Trophoblast cell (in vitro differentiated cells and primary cell): ENCODE measurements at regions not wholly inside any gene's neighbourhood (a gene's known extent, or its start where the extent isn't known, plus 50 kb on each side); places are given as distances from the start of the nearest gene placed in this dataset.
"Not testable (repeated sequence)": the region's sequence is repeated elsewhere in the genome, so short reads cannot be mapped to it uniquely, and the experiment has no call there.

Experiments
- DNase-seq, 2 donors: peaks; one replicate each; pipeline ENCODE4 v3.0.0-alpha.2; 2016
- H2AFZ ChIP-seq: 2 replicates; pipeline ENCODE4 v1.6.1; 2013; ENCODE audit warnings: low read length, moderate library complexity, mild to moderate bottlenecking; ENCODE audit not compliant: insufficient read depth, poor library complexity
- H2AK5ac ChIP-seq: 2 replicates; pipeline ENCODE4 v1.6.1; 2013; ENCODE audit warnings: mild to moderate bottlenecking, low read length
- H2BK120ac ChIP-seq: 2 replicates; pipeline ENCODE4 v1.6.1; 2013; ENCODE audit warnings: low read length, mild to moderate bottlenecking, moderate library complexity; ENCODE audit not compliant: insufficient read depth, poor library complexity
- H2BK12ac ChIP-seq: 2 replicates; pipeline ENCODE4 v1.6.1; 2013; ENCODE audit warnings: mild to moderate bottlenecking, low read length, moderate library complexity
- H2BK5ac ChIP-seq: 2 replicates; pipeline ENCODE4 v1.6.1; 2013; ENCODE audit warnings: low read length, low read depth, moderate library complexity, mild to moderate bottlenecking; ENCODE audit not compliant: poor library complexity
- H3K14ac ChIP-seq: 2 replicates; pipeline ENCODE4 v1.6.1; 2013; ENCODE audit warnings: mild to moderate bottlenecking, low read length
- H3K18ac ChIP-seq: 2 replicates; pipeline ENCODE4 v1.6.1; 2013; ENCODE audit warnings: mild to moderate bottlenecking, low read length
- H3K23ac ChIP-seq: 2 replicates; pipeline ENCODE4 v1.6.1; 2013; ENCODE audit warnings: low read length
- H3K27ac ChIP-seq: 2 replicates; pipeline ENCODE4 v1.5.1; 2013; ENCODE audit warnings: low read depth, mild to moderate bottlenecking, inconsistent platforms, low read length, moderate library complexity
- H3K27me3 ChIP-seq: 2 replicates; pipeline ENCODE4 v1.6.1; 2013; ENCODE audit warnings: inconsistent platforms, mild to moderate bottlenecking, low read length, moderate library complexity; ENCODE audit not compliant: insufficient read depth
- H3K36me3 ChIP-seq, 2 experiments: 1 replicate in 1 of 2; 2 replicates in 1 of 2; pipeline ENCODE4 v1.6.1; 2013; ENCODE audit warnings: low read length in 2 of 2, mild to moderate bottlenecking in 2 of 2, moderate library complexity in 1 of 2; ENCODE audit not compliant: insufficient read depth in 2 of 2, control insufficient read depth in 1 of 2
- H3K4ac ChIP-seq: 2 replicates; pipeline ENCODE4 v1.6.1; 2013; ENCODE audit warnings: low read depth, mild to moderate bottlenecking, low read length, moderate library complexity
- H3K4me1 ChIP-seq, 2 experiments: 1 replicate in 1 of 2; 2 replicates in 1 of 2; pipeline ENCODE4 v1.6.1; 2013; ENCODE audit warnings: low read length in 2 of 2, mild to moderate bottlenecking in 2 of 2, moderate library complexity in 1 of 2; ENCODE audit not compliant: insufficient read depth in 2 of 2, control insufficient read depth in 1 of 2
- H3K4me2 ChIP-seq: 2 replicates; pipeline ENCODE4 v1.6.1; 2013; ENCODE audit warnings: inconsistent platforms, mild to moderate bottlenecking, low read length, moderate library complexity
- H3K4me3 ChIP-seq: 2 replicates; pipeline ENCODE4 v1.5.1; 2013; ENCODE audit warnings: mild to moderate bottlenecking, low read depth, low read length, inconsistent platforms
- H3K79me1 ChIP-seq: one replicate; pipeline ENCODE4 v1.6.1; 2013; ENCODE audit warnings: low read length
- H3K79me2 ChIP-seq: 2 replicates; pipeline ENCODE4 v1.6.1; 2013; ENCODE audit warnings: low read length, mild to moderate bottlenecking; ENCODE audit not compliant: control insufficient read depth, insufficient read depth, poor library complexity
- H3K9ac ChIP-seq: 2 replicates; pipeline ENCODE4 v1.6.1; 2013; ENCODE audit warnings: mild to moderate bottlenecking, low read length
- H3K9me3 ChIP-seq: 2 replicates; pipeline ENCODE4 v1.6.1; 2013; ENCODE audit warnings: low read depth, mild to moderate bottlenecking, control low read depth, inconsistent platforms, low read length; ENCODE audit not compliant: insufficient read depth
- H4K12ac ChIP-seq: 2 replicates; pipeline ENCODE4 v1.6.1; 2013; ENCODE audit warnings: low read depth, mild to moderate bottlenecking, low read length, moderate library complexity
- H4K8ac ChIP-seq: 2 replicates; pipeline ENCODE4 v1.6.1; 2013; ENCODE audit warnings: low read depth, mild to moderate bottlenecking, low read length, moderate library complexity
- H4K91ac ChIP-seq: one replicate; pipeline ENCODE4 v1.6.1; 2013; ENCODE audit warnings: low read depth, mild to moderate bottlenecking, low read length, moderate library complexity
- WGBS: extraction: QIAGEN DNeasy Blood & Tissue Kit; methylation state at CpG from one replicate; pipeline ENCODE4 v1.1.7; 2013; ENCODE audit warnings: missing lambda C conversion rate; ENCODE audit not compliant: insufficient read length, insufficient coverage; ENCODE audit errors: extremely low coverage; 5-methylcytosine and 5-hydroxymethylcytosine counted together

DNA sequence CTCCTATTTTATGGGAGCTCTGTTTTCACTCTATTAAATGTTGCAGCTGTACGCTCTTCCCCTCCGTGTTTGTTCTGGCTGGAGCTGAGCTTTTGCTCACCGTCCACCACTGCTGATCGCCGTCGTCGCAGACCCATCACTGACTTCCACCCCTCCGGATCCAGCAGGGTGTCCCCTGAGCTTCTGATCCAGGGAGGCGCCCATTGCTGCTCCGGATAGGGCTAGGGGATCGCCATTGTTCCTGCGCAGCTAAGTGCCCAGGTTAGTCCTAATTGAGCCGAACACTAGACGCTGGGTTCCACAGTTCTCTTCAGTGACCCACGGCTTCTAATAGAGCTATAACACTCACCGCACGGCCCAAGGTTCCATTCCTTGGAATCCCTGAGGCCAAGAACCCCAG lies 96.2 kb upstream of the PRDM9 start:
- Histone ChIP-seq H3K79me2 (no peaks in the 10 kb centered on the region), H3K23ac (no peak overlapping the region), H4K8ac (no peak overlapping the region), H3K9me3 (no peaks in the 10 kb centered on the region), H2BK5ac (peak overlapping the region; percentile 35), H2AK5ac (no peak overlapping the region), H2BK120ac (peak overlapping the region; percentile 24), H3K4ac (no peak overlapping the region), H3K14ac (no peak overlapping the region), H3K27ac (no peak overlapping the region), H3K9ac (no peak overlapping the region), H3K27me3 (no peaks in the 10 kb centered on the region), H3K4me2 (no peak overlapping the region), H3K4me3 (no peak overlapping the region), H3K36me3 (no peaks in the 10 kb centered on the region), H3K4me1 (peaks cover 0 to 3% of the 10 kb centered on the region in 2 experiments), H2AFZ (no peak overlapping the region), H2BK12ac (peak overlapping the region; percentile 92), H3K79me1 (peaks cover 3% of the 10 kb centered on the region), H4K12ac (no peak overlapping the region), H4K91ac (peak overlapping the region; percentile 18), H3K18ac (no peak overlapping the region)
- no peak for DNase-seq
- no CpG with 5 or more reads among the region's 17 CpGs for WGBS

DNA sequence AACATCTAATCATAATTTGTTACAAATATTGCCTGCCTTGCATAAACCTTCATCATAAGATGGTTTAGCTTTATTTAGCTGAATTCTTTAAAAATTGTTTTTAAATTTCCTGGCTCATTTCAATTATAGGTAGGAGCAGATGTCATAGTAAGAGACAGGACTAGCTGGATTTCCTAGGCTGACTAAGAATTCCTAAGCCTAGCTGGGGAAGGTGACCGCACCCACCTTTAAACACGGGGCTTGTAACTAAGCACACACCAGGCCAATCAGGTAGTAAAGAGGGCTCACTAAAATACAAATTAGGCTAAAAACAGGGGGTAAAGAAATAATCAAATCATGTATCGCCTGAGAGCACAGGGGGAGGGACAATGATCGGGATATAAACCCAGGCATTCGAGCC lies 96.6 kb upstream of the PRDM9 start:
- not testable (repeated sequence) for H2BK12ac ChIP-seq, H4K12ac ChIP-seq, H3K14ac ChIP-seq, H3K9me3 ChIP-seq, H3K4me3 ChIP-seq, H3K27me3 ChIP-seq, H3K18ac ChIP-seq, H3K4ac ChIP-seq, H2BK120ac ChIP-seq, H3K36me3 ChIP-seq, DNase-seq, H3K4me1 ChIP-seq, H3K79me1 ChIP-seq, H4K8ac ChIP-seq, H3K23ac ChIP-seq, H2AFZ ChIP-seq, H3K27ac ChIP-seq, H2AK5ac ChIP-seq, H3K4me2 ChIP-seq, H2BK5ac ChIP-seq, H3K79me2 ChIP-seq, H3K9ac ChIP-seq
- H4K91ac ChIP-seq, result peak overlapping the region; percentile 18
- no CpG with 5 or more reads among the region's 5 CpGs for WGBS

DNA sequence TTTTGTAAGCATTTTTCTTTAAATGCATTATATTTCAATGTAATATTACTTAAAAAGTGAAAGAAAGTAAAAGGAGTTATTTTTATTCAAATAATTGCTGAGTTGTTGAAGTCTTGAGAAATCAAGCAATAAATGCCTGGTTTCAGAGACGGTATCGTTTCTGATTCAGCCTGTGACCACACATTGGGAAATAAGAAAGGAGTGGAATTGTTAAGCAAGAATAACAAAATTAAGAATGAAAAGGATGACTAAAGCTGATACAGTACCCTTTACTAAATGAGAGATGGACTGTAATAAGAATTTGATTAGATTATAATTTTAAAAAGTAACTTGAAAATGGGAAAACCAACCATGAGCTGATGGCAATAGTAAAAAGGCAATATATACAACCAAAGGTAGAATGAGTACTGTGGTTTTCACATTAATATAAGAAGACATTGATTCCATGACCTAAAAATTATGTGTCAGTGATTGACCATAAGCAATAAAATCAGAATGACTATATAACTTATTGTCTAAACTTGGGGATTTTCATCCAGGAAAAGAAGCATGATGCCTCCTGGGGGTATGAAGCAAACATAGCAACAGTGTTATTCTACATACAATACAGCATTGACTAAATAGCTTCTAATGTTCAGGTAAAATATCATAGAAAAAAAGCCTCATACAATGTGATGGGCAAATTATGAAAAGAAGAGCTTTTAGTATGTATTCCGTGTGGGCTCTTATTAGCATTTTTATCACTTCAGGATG lies 101.9 kb upstream of the PRDM9 start:
- Histone ChIP-seq H3K9ac (no peak overlapping the region), H3K4ac (no peak overlapping the region), H3K9me3 (no peaks in the 10 kb centered on the region), H3K27ac (no peak overlapping the region), H2BK5ac (no peak overlapping the region), H3K4me2 (no peak overlapping the region), H2BK120ac (no peak overlapping the region), H4K91ac (no peak overlapping the region), H2AFZ (no peak overlapping the region), H3K4me3 (no peak overlapping the region), H3K27me3 (no peaks in the 10 kb centered on the region), H3K79me2 (no peaks in the 10 kb centered on the region), H3K4me1 (no peaks in the 10 kb centered on the region), H2AK5ac (no peak overlapping the region), H3K36me3 (no peaks in the 10 kb centered on the region), H2BK12ac (no peak overlapping the region), H3K23ac (no peak overlapping the region), H4K8ac (no peak overlapping the region), H4K12ac (no peak overlapping the region), H3K14ac (no peak overlapping the region), H3K18ac (no peak overlapping the region), H3K79me1 (no peaks in the 10 kb centered on the region)
- DNase-seq, result no peak
- no CpG with 5 or more reads among the region's 3 CpGs for whole genome bisulfite sequencing

DNA sequence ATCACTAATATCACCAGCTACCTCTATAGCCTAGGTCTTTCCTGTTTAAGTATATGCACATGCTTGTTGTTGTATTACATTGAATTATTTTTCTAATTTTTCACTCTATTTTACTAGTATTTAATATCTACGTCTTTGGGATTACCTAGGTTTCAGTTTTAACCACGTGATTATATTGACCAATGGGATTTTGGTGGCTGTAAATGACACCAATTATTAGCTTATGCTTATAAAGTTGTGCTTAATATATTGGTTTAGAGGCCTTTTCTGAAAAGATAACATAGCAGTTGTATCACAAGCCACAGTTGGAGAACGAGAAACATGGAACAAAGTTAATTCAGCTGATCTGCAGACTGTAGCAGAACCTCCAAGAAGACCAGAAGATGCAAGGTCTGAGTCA lies 104.8 kb upstream of the PRDM9 start:
- Histone ChIP-seq H3K4ac (no peak overlapping the region), H3K27me3 (no peaks in the 10 kb centered on the region), H4K91ac (no peak overlapping the region), H2BK5ac (no peak overlapping the region), H2BK12ac (no peak overlapping the region), H3K9me3 (no peaks in the 10 kb centered on the region), H3K23ac (no peak overlapping the region), H3K4me1 (no peaks in the 10 kb centered on the region), H2BK120ac (no peak overlapping the region), H3K4me2 (no peak overlapping the region), H4K8ac (no peak overlapping the region), H2AFZ (no peak overlapping the region), H4K12ac (no peak overlapping the region), H3K4me3 (no peak overlapping the region), H3K79me1 (no peaks in the 10 kb centered on the region), H3K14ac (no peak overlapping the region), H3K18ac (no peak overlapping the region), H2AK5ac (no peak overlapping the region), H3K27ac (no peak overlapping the region), H3K79me2 (no peaks in the 10 kb centered on the region), H3K36me3 (no peaks in the 10 kb centered on the region), H3K9ac (no peak overlapping the region)
- WGBS, result no CpG with 5 or more reads among the region's 3 CpGs
- no peak for DNase-seq
